H1 (cell line): ENCODE measurements at regions not wholly inside any gene's neighbourhood (a gene's known extent, or its start where the extent isn't known, plus 50 kb on each side); places are given as distances from the start of the nearest gene placed in this dataset.

Experiments
- CTCF ChIA-PET: fragments of 300-600 bp; sonication (Branson Sonifier 250); formaldehyde crosslinking; loops from one replicate; lab custom pipeline; 2021; ENCODE audit not compliant: partially characterized antibody; lab: Charles Lee
- POLR2A ChIA-PET: fragments of 300-600 bp; sonication (Branson Sonifier 250); formaldehyde crosslinking; loops from one replicate; lab custom pipeline; 2021; ENCODE audit warnings: inconsistent platforms; ENCODE audit not compliant: partially characterized antibody; lab: Charles Lee
- DNase-seq, 2 experiments: peaks; one replicate each; pipeline versions ENCODE4 v3.0.0 to v3.0.0-alpha.2; 2010 to 2022; ENCODE audit warnings: low spot score in 2 of 2, low read depth in 1 of 2, mixed read lengths in 1 of 2
- FAIRE-seq: peaks from 2 replicates; lab custom pipeline; 2011; peaks lifted over from hg19 to GRCh38; lab: Jason Lieb, UNC
- H2AFZ ChIP-seq: 2 replicates; pipeline ENCODE4 v1.8.1; 2012; ENCODE audit warnings: low read length, inconsistent platforms
- H2AK5ac ChIP-seq: 2 replicates; pipeline ENCODE4 v1.6.1; 2013; ENCODE audit warnings: low read depth, low read length
- H2BK120ac ChIP-seq: replicated peaks from 2 replicates; pipeline ENCODE3; 2013; ENCODE audit warnings: low read depth, low read length, inconsistent platforms
- H2BK12ac ChIP-seq: 2 replicates; pipeline ENCODE4 v1.6.1; 2013; ENCODE audit warnings: low read depth, low read length
- H2BK15ac ChIP-seq: 2 replicates; pipeline ENCODE4 v1.6.1; 2013; ENCODE audit warnings: low read length
- H2BK20ac ChIP-seq: 2 replicates; pipeline ENCODE4 v1.6.1; 2013; ENCODE audit warnings: low read length
- H2BK5ac ChIP-seq: 2 replicates; pipeline ENCODE4 v1.6.1; 2013; ENCODE audit warnings: low read depth, low read length
- H3K14ac ChIP-seq: 2 replicates; pipeline ENCODE4 v1.6.1; 2013; ENCODE audit warnings: inconsistent platforms; ENCODE audit not compliant: insufficient read length
- H3K18ac ChIP-seq: 2 replicates; pipeline ENCODE4 v1.6.1; 2013; ENCODE audit warnings: low read length; ENCODE audit errors: extremely low read depth
- H3K23ac ChIP-seq: 2 replicates; pipeline ENCODE4 v1.6.1; 2013; ENCODE audit warnings: inconsistent platforms; ENCODE audit not compliant: insufficient read length
- H3K23me2 ChIP-seq: 2 replicates; pipeline ENCODE4 v1.6.1; 2013; ENCODE audit warnings: low read depth, low read length
- H3K27ac ChIP-seq: 2 replicates; pipeline ENCODE4 v1.6.1; 2011; ENCODE audit warnings: low read depth, low read length, inconsistent platforms
- H3K27me3 ChIP-seq, 4 experiments: replicated peaks in 1 of 4; 1 replicate in 1 of 4; 2 replicates in 3 of 4; pipeline versions ENCODE4 v1.6.1 to v1.8.1; 2011 to 2013; ENCODE audit warnings: low read length in 3 of 4, mild to moderate bottlenecking in 3 of 4, inconsistent platforms in 2 of 4, mixed read lengths in 2 of 4, moderate library complexity in 1 of 4; ENCODE audit not compliant: control insufficient read depth in 3 of 4, insufficient read depth in 3 of 4; ENCODE audit errors: extremely low read depth in 1 of 4
- H3K36me3 ChIP-seq, 4 experiments: 2 replicates each; pipeline versions ENCODE4 v1.6.1 to v1.8.1; 2011 to 2013; ENCODE audit warnings: mild to moderate bottlenecking in 4 of 4, low read length in 3 of 4, moderate library complexity in 2 of 4, control low read depth in 1 of 4, inconsistent platforms in 1 of 4; ENCODE audit not compliant: insufficient read depth in 4 of 4, control insufficient read depth in 2 of 4
- H3K4ac ChIP-seq: replicated peaks from 2 replicates; pipeline ENCODE3; 2013; ENCODE audit warnings: low read length, low read depth, mixed read lengths, inconsistent platforms; ENCODE audit not compliant: insufficient read length
- H3K4me1 ChIP-seq, 4 experiments: replicated peaks in 1 of 4; 1 replicate in 1 of 4; 2 replicates in 3 of 4; pipeline versions ENCODE4 v1.6.1 to v1.8.1; 2011 to 2013; ENCODE audit warnings: low read length in 3 of 4, inconsistent platforms in 2 of 4, mixed read lengths in 1 of 4; ENCODE audit not compliant: insufficient read depth in 4 of 4, control insufficient read depth in 3 of 4
- H3K4me2 ChIP-seq, 2 experiments: 2 replicates each; pipeline versions ENCODE4 v1.6.1 to v1.8.1; 2011 to 2013; ENCODE audit warnings: low read depth in 2 of 2, low read length in 2 of 2, control low read depth in 1 of 2, inconsistent platforms in 1 of 2, mild to moderate bottlenecking in 1 of 2; ENCODE audit not compliant: insufficient read depth in 1 of 2
- H3K4me3 ChIP-seq, 4 experiments: fragments of 200-600, 300-600 bp in 1 of 4; sonication (generic), shearing (Covaris generic), sonication (Bioruptor Twin) in 1 of 4; 2 replicates each; pipeline versions ENCODE4 v1.5.1 to v1.8.1; 2011 to 2016; ENCODE audit warnings: low read length in 4 of 4, low read depth in 3 of 4, control low read depth in 2 of 4, inconsistent platforms in 2 of 4, mild to moderate bottlenecking in 2 of 4, mixed read lengths in 1 of 4, moderate library complexity in 1 of 4; ENCODE audit not compliant: insufficient read depth in 2 of 4; ENCODE audit errors: extremely low read depth in 1 of 4
- H3K56ac ChIP-seq: replicated peaks from 2 replicates; pipeline ENCODE3; 2013; ENCODE audit warnings: low read depth, mild to moderate bottlenecking, mixed read lengths, low read length, inconsistent platforms; ENCODE audit not compliant: insufficient read length
- H3K79me1 ChIP-seq: 2 replicates; pipeline ENCODE4 v1.6.1; 2013; ENCODE audit warnings: low read depth, low read length, control low read depth
- H3K79me2 ChIP-seq, 2 experiments: 2 replicates each; pipeline versions ENCODE4 v1.6.1 to v1.8.1; 2012 to 2013; ENCODE audit warnings: low read length in 2 of 2, mild to moderate bottlenecking in 2 of 2, inconsistent platforms in 1 of 2; ENCODE audit not compliant: insufficient read depth in 2 of 2, control insufficient read depth in 1 of 2
- H3K9ac ChIP-seq, 4 experiments: replicated peaks in 1 of 4; 1 replicate in 1 of 4; 2 replicates in 3 of 4; pipeline versions ENCODE4 v1.6.1 to v1.8.1; 2011 to 2013; ENCODE audit warnings: low read depth in 3 of 4, low read length in 3 of 4, control low read depth in 2 of 4, mild to moderate bottlenecking in 2 of 4, moderate library complexity in 2 of 4, inconsistent platforms in 1 of 4; ENCODE audit errors: extremely low read depth in 1 of 4
- H3K9me3 ChIP-seq, 2 experiments: 2 replicates each; pipeline versions ENCODE4 v1.6.1 to v1.8.1; 2012 to 2013; ENCODE audit warnings: mild to moderate bottlenecking in 2 of 2, moderate library complexity in 2 of 2, control low read depth in 1 of 2, inconsistent platforms in 1 of 2, low read depth in 1 of 2, low read length in 1 of 2, mixed read lengths in 1 of 2; ENCODE audit not compliant: insufficient read depth in 2 of 2
- H4K20me1 ChIP-seq, 2 experiments: replicated peaks in 1 of 2; 2 replicates each; pipeline versions ENCODE3 to v1.8.1; 2011 to 2013; ENCODE audit warnings: inconsistent platforms in 2 of 2, low read length in 2 of 2, mild to moderate bottlenecking in 1 of 2; ENCODE audit not compliant: insufficient read depth in 2 of 2, control insufficient read depth in 1 of 2
- H4K5ac ChIP-seq: 2 replicates; pipeline ENCODE4 v1.6.1; 2013; ENCODE audit warnings: low read length, low read depth, mixed read lengths, inconsistent platforms; ENCODE audit not compliant: insufficient read length
- H4K8ac ChIP-seq: 2 replicates; pipeline ENCODE4 v1.8.0; 2013; ENCODE audit warnings: mild to moderate bottlenecking, moderate library complexity, low read length, inconsistent platforms; ENCODE audit not compliant: insufficient read depth; ENCODE audit errors: extremely low read depth
- H4K91ac ChIP-seq: replicated peaks from 2 replicates; pipeline ENCODE3; 2013; ENCODE audit warnings: low read length, mixed read lengths, inconsistent platforms; ENCODE audit not compliant: insufficient read length
- TAF7 ChIP-seq: optimal IDR thresholded peaks from 2 replicates; pipeline ENCODE3; 2011; ENCODE audit warnings: low read depth, mild to moderate bottlenecking, inconsistent platforms, low read length, moderate library complexity, borderline replicate concordance
- WGBS, 2 experiments: shearing (Covaris generic) in 1 of 2; methylation state at CpG; one replicate each; pipeline versions ENCODE4 v1.1.6 to v1.1.7; 2013 to 2015; ENCODE audit warnings: low lambda C conversion rate in 2 of 2, mixed read lengths in 2 of 2, inconsistent platforms in 1 of 2, low coverage in 1 of 2, missing lambda C conversion rate in 1 of 2; ENCODE audit not compliant: insufficient replicate concordance in 2 of 2, insufficient coverage in 1 of 2, insufficient read length in 1 of 2; ENCODE audit errors: extremely low coverage in 1 of 2, missing lambda C conversion rate in 1 of 2; 5-methylcytosine and 5-hydroxymethylcytosine counted together

DNA sequence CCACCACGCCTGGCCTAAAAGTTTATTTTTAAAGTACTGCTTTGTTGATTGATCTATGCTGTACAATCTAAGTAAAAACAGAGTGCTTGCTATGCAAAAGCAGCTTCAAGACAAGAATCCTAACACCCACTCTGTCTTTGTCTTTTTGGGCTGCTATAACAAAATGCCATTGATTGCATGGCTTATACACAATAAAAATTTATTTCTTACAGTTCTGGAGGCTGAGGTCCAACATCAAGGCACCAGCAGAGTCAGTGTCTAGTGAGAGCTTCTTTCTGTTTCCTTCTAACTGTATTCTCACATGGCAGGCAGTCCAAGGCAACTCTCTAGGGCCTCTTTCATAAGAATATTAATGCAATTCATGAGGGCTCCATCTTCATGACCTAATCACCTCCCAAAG lies 63.6 kb upstream of the GJA5 start:
- TF ChIP-seq TAF7, result no peak
- CTCF ChIA-PET, result interaction anchor here (1.3 kb wide), 1 partner anchor 183 kb away, joined by 3 read pairs; no protein-coding TSS in a partner anchor
- POLR2A ChIA-PET, result no interaction called here

More for the DNA sequence above, 63.6 kb upstream of the GJA5 start:
- no peaks in the 10 kb centered on the region for H3K4me1 ChIP-seq
- peaks cover 3% of the 10 kb centered on the region; the same call in 1 of the 2 replicates for H3K23me2 ChIP-seq
- H3K23ac ChIP-seq, result no peak overlapping the region
- H2BK12ac ChIP-seq, result no peak overlapping the region
- no peak overlapping the region for H2BK120ac ChIP-seq
- H3K36me3 ChIP-seq, result no peaks in the 10 kb centered on the region
- H4K8ac ChIP-seq, result no peak overlapping the region
- no peak overlapping the region; the same call in 1 of the 2 replicates for H2BK20ac ChIP-seq
- H2BK15ac ChIP-seq, result no peak overlapping the region
- no peak overlapping the region for H2AFZ ChIP-seq
- H3K18ac ChIP-seq, result no peak overlapping the region
- H2AK5ac ChIP-seq, result no peak overlapping the region
- no peak overlapping the region for H3K27ac ChIP-seq
- H3K9ac ChIP-seq, result no peak overlapping the region
- H3K56ac ChIP-seq, result no peak overlapping the region
- no peak overlapping the region for H3K4ac ChIP-seq
- no peaks in the 10 kb centered on the region for H4K20me1 ChIP-seq
- H3K14ac ChIP-seq, result no peak overlapping the region
- no peaks in the 10 kb centered on the region for H3K27me3 ChIP-seq
- H3K79me1 ChIP-seq, result no peaks in the 10 kb centered on the region
- DNase-seq (no peak), FAIRE-seq (no peak)
- WGBS, 2 experiments, result 78% methylated on average over 1 of the region's 1 CpG; no CpG with 5 or more reads in 1 of the 2 experiments
- H3K4me2 ChIP-seq, result no peak overlapping the region
- no peaks in the 10 kb centered on the region for H3K9me3 ChIP-seq
- no peak overlapping the region for H3K4me3 ChIP-seq
- no peak overlapping the region for H4K5ac ChIP-seq
- no peak overlapping the region for H4K91ac ChIP-seq
- H3K79me2 ChIP-seq, result no peaks in the 10 kb centered on the region
- H2BK5ac ChIP-seq, result no peak overlapping the region
